ENCODE measurements at regions not wholly inside any gene's neighbourhood (a gene's known extent, or its start where the extent isn't known, plus 50 kb on each side); places are given as distances from the start of the nearest gene placed in this dataset.

GRCh38 chr20:51943761-51944160 lies 141.4 kb upstream of the SALL4 start:
- TF ChIP-seq CTCF (IDR thresholded peaks at IDR 0.05) (no peak), POLR2A (IDR thresholded peaks at IDR 0.05) (no peak), POLR2AphosphoS5 (IDR thresholded peaks at IDR 0.05) (no peak)

Data from transverse colon (tissue), 4 donors.